ENCODE measurements at regions not wholly inside any gene's neighbourhood (a gene's known extent, or its start where the extent isn't known, plus 50 kb on each side); places are given as distances from the start of the nearest gene placed in this dataset.

DNA sequence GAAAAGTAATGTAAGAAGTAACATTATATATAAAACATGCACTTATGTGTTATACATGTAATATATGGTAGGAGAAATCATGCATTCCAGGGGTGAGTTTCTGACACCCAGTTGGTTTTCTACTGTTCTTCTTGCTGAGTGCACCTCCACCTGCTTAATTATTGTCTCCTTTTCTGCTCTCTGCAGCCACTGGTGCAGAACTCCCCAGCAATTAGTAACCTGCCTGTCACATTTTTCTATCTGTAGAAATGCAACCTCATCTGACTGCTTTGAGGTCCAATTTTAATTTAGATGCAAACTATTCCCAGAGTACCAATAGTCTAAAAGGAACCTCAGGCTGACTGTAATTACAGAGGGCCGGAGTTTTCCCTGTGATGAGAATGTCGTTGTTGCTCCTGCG lies 842.1 kb downstream of the AACS start:
- TF ChIP-seq CTCF (IDR thresholded peaks at IDR 0.05): no peak
- TF ChIP-seq POLR2A (IDR thresholded peaks at IDR 0.05): no peak

Measured in prostate gland (tissue), 2 donors.